ENCODE measurements at regions not wholly inside any gene's neighbourhood (a gene's known extent, or its start where the extent isn't known, plus 50 kb on each side); places are given as distances from the start of the nearest gene placed in this dataset.

- H3K9ac ChIP-seq (ENCODE audit: low read length), result no peak overlapping the region
- H3K27ac ChIP-seq (ENCODE audit: low read length), result no peak overlapping the region
- no peak overlapping the region for H3K4me2 ChIP-seq (ENCODE audit: low read depth, low read length, poor library complexity, severe bottlenecking)
- H3K36me3 ChIP-seq (ENCODE audit: insufficient read depth, low read length), result no peaks in the 10 kb centered on the region
- no peaks in the 10 kb centered on the region for H3K9me2 ChIP-seq (replicated peaks; ENCODE audit: insufficient read depth, low read length)
- H3K27me3 ChIP-seq (ENCODE audit: low read length), result no peaks in the 10 kb centered on the region
- H4K20me1 ChIP-seq (ENCODE audit: insufficient read depth, low read depth, low read length), result no peaks in the 10 kb centered on the region
- H3K4me3 ChIP-seq (ENCODE audit: low read length), result no peak overlapping the region
- no peaks in the 10 kb centered on the region for H3K4me1 ChIP-seq (ENCODE audit: low read length)
- H3K9me3 ChIP-seq (ENCODE audit: low read length), result no peaks in the 10 kb centered on the region
- H2AFZ ChIP-seq (ENCODE audit: low read length), result no peak overlapping the region
- DNase-seq, result no peak
- H3K79me2 ChIP-seq (ENCODE audit: low read length), result no peaks in the 10 kb centered on the region
Observed at GRCh38 chr12:59186451-59186850, 266.1 kb upstream of the LRIG3 start.

- H3K4me2 ChIP-seq (ENCODE audit: low read depth, low read length, poor library complexity, severe bottlenecking), result no peak overlapping the region
- no peak overlapping the region for H3K4me3 ChIP-seq (ENCODE audit: low read length)
- no peak overlapping the region for H3K27ac ChIP-seq (ENCODE audit: low read length)
- no peaks in the 10 kb centered on the region for H3K79me2 ChIP-seq (ENCODE audit: low read length)
- H3K36me3 ChIP-seq (ENCODE audit: insufficient read depth, low read length), result no peaks in the 10 kb centered on the region
- no peaks in the 10 kb centered on the region for H3K9me2 ChIP-seq (replicated peaks; ENCODE audit: insufficient read depth, low read length)
- no peaks in the 10 kb centered on the region for H3K4me1 ChIP-seq (ENCODE audit: low read length)
- no peaks in the 10 kb centered on the region for H3K9me3 ChIP-seq (ENCODE audit: low read length)
- H3K27me3 ChIP-seq (ENCODE audit: low read length), result no peaks in the 10 kb centered on the region
- H4K20me1 ChIP-seq (ENCODE audit: insufficient read depth, low read depth, low read length), result no peaks in the 10 kb centered on the region
- H2AFZ ChIP-seq (ENCODE audit: low read length), result no peak overlapping the region
- no peak overlapping the region for H3K9ac ChIP-seq (ENCODE audit: low read length)
- no peak for DNase-seq
Observed at GRCh38 chr12:59185295-59185694, 265.0 kb upstream of the LRIG3 start.

GRCh38 chr12:59182658-59183455 lies 262.6 kb upstream of the LRIG3 start:
- Histone ChIP-seq H3K79me2 (ENCODE audit: low read length) (no peaks in the 10 kb centered on the region), H3K4me1 (ENCODE audit: low read length) (no peaks in the 10 kb centered on the region), H3K36me3 (ENCODE audit: insufficient read depth, low read length) (no peaks in the 10 kb centered on the region), H3K4me3 (ENCODE audit: low read length) (no peak overlapping the region), H3K9ac (ENCODE audit: low read length) (no peak overlapping the region), H3K9me3 (ENCODE audit: low read length) (no peaks in the 10 kb centered on the region), H2AFZ (ENCODE audit: low read length) (no peak overlapping the region), H4K20me1 (ENCODE audit: insufficient read depth, low read depth, low read length) (no peaks in the 10 kb centered on the region), H3K27ac (ENCODE audit: low read length) (no peak overlapping the region), H3K9me2 (replicated peaks; ENCODE audit: insufficient read depth, low read length) (no peaks in the 10 kb centered on the region), H3K27me3 (ENCODE audit: low read length) (no peaks in the 10 kb centered on the region), H3K4me2 (ENCODE audit: low read depth, low read length, poor library complexity, severe bottlenecking) (no peak overlapping the region)
- DNase-seq, result no peak

GRCh38 chr12:59182191-59182590 lies 261.9 kb upstream of the LRIG3 start:
- no peak overlapping the region for H3K27ac ChIP-seq (ENCODE audit: low read length)
- no peaks in the 10 kb centered on the region for H3K79me2 ChIP-seq (ENCODE audit: low read length)
- H4K20me1 ChIP-seq (ENCODE audit: insufficient read depth, low read depth, low read length), result no peaks in the 10 kb centered on the region
- no peak for DNase-seq
- no peak overlapping the region for H2AFZ ChIP-seq (ENCODE audit: low read length)
- H3K4me2 ChIP-seq (ENCODE audit: low read depth, low read length, poor library complexity, severe bottlenecking), result no peak overlapping the region
- no peak overlapping the region for H3K9ac ChIP-seq (ENCODE audit: low read length)
- no peaks in the 10 kb centered on the region for H3K9me3 ChIP-seq (ENCODE audit: low read length)
- H3K27me3 ChIP-seq (ENCODE audit: low read length), result no peaks in the 10 kb centered on the region
- no peaks in the 10 kb centered on the region for H3K4me1 ChIP-seq (ENCODE audit: low read length)
- no peak overlapping the region for H3K4me3 ChIP-seq (ENCODE audit: low read length)
- H3K36me3 ChIP-seq (ENCODE audit: insufficient read depth, low read length), result no peaks in the 10 kb centered on the region
- H3K9me2 ChIP-seq (replicated peaks; ENCODE audit: insufficient read depth, low read length), result no peaks in the 10 kb centered on the region

- DNase-seq, result no peak
- Histone ChIP-seq H3K79me2 (ENCODE audit: low read length) (no peaks in the 10 kb centered on the region), H3K4me3 (ENCODE audit: low read length) (no peak overlapping the region), H3K36me3 (ENCODE audit: insufficient read depth, low read length) (no peaks in the 10 kb centered on the region), H3K4me1 (ENCODE audit: low read length) (no peaks in the 10 kb centered on the region), H4K20me1 (ENCODE audit: insufficient read depth, low read depth, low read length) (no peaks in the 10 kb centered on the region), H3K4me2 (ENCODE audit: low read depth, low read length, poor library complexity, severe bottlenecking) (no peak overlapping the region), H3K27me3 (ENCODE audit: low read length) (no peaks in the 10 kb centered on the region), H3K9ac (ENCODE audit: low read length) (no peak overlapping the region), H3K27ac (ENCODE audit: low read length) (no peak overlapping the region), H3K9me2 (replicated peaks; ENCODE audit: insufficient read depth, low read length) (no peaks in the 10 kb centered on the region), H2AFZ (ENCODE audit: low read length) (no peak overlapping the region), H3K9me3 (ENCODE audit: low read length) (no peaks in the 10 kb centered on the region)
Observed at GRCh38 chr12:59181196-59181777, 261.0 kb upstream of the LRIG3 start.

GRCh38 chr12:59179231-59179630 lies 258.9 kb upstream of the LRIG3 start:
- Histone ChIP-seq H3K9me2 (replicated peaks; ENCODE audit: insufficient read depth, low read length) (no peaks in the 10 kb centered on the region), H3K9ac (ENCODE audit: low read length) (no peak overlapping the region), H3K4me2 (ENCODE audit: low read depth, low read length, poor library complexity, severe bottlenecking) (no peak overlapping the region), H4K20me1 (ENCODE audit: insufficient read depth, low read depth, low read length) (no peaks in the 10 kb centered on the region), H3K27ac (ENCODE audit: low read length) (no peak overlapping the region), H3K4me1 (ENCODE audit: low read length) (no peaks in the 10 kb centered on the region), H3K36me3 (ENCODE audit: insufficient read depth, low read length) (no peaks in the 10 kb centered on the region), H3K9me3 (ENCODE audit: low read length) (no peaks in the 10 kb centered on the region), H3K4me3 (ENCODE audit: low read length) (no peak overlapping the region), H2AFZ (ENCODE audit: low read length) (no peak overlapping the region), H3K27me3 (ENCODE audit: low read length) (no peaks in the 10 kb centered on the region), H3K79me2 (ENCODE audit: low read length) (no peaks in the 10 kb centered on the region)
- DNase-seq, result no peak

- Histone ChIP-seq H3K79me2 (ENCODE audit: low read length) (no peaks in the 10 kb centered on the region), H3K36me3 (ENCODE audit: insufficient read depth, low read length) (no peaks in the 10 kb centered on the region), H3K9me2 (replicated peaks; ENCODE audit: insufficient read depth, low read length) (no peaks in the 10 kb centered on the region), H3K9ac (ENCODE audit: low read length) (no peak overlapping the region), H2AFZ (ENCODE audit: low read length) (no peak overlapping the region), H3K9me3 (ENCODE audit: low read length) (no peaks in the 10 kb centered on the region), H3K4me2 (ENCODE audit: low read depth, low read length, poor library complexity, severe bottlenecking) (no peak overlapping the region), H3K27ac (ENCODE audit: low read length) (no peak overlapping the region), H3K27me3 (ENCODE audit: low read length) (no peaks in the 10 kb centered on the region), H3K4me3 (ENCODE audit: low read length) (no peak overlapping the region), H4K20me1 (ENCODE audit: insufficient read depth, low read depth, low read length) (no peaks in the 10 kb centered on the region), H3K4me1 (ENCODE audit: low read length) (no peaks in the 10 kb centered on the region)
- no peak for DNase-seq
Observed at GRCh38 chr12:59173695-59174094, 253.4 kb upstream of the LRIG3 start.

GRCh38 chr12:59168647-59169046 lies 248.3 kb upstream of the LRIG3 start:
- no peaks in the 10 kb centered on the region for H4K20me1 ChIP-seq (ENCODE audit: insufficient read depth, low read depth, low read length)
- H3K9ac ChIP-seq (ENCODE audit: low read length), result no peak overlapping the region
- H3K27ac ChIP-seq (ENCODE audit: low read length), result no peak overlapping the region
- H3K36me3 ChIP-seq (ENCODE audit: insufficient read depth, low read length), result no peaks in the 10 kb centered on the region
- no peak overlapping the region for H2AFZ ChIP-seq (ENCODE audit: low read length)
- no peak overlapping the region for H3K4me2 ChIP-seq (ENCODE audit: low read depth, low read length, poor library complexity, severe bottlenecking)
- H3K79me2 ChIP-seq (ENCODE audit: low read length), result no peaks in the 10 kb centered on the region
- H3K27me3 ChIP-seq (ENCODE audit: low read length), result no peaks in the 10 kb centered on the region
- H3K9me2 ChIP-seq (replicated peaks; ENCODE audit: insufficient read depth, low read length), result no peaks in the 10 kb centered on the region
- no peak for DNase-seq
- H3K9me3 ChIP-seq (ENCODE audit: low read length), result no peaks in the 10 kb centered on the region
- no peaks in the 10 kb centered on the region for H3K4me1 ChIP-seq (ENCODE audit: low read length)
- H3K4me3 ChIP-seq (ENCODE audit: low read length), result no peak overlapping the region
